HG03378 (cell line): ENCODE measurements at regions not wholly inside any gene's neighbourhood (a gene's known extent, or its start where the extent isn't known, plus 50 kb on each side); places are given as distances from the start of the nearest gene placed in this dataset.

Source experiments
- ATAC-seq: cut with Tn5 transposase; IDR thresholded peaks from one replicate; pipeline ENCODE4 v1.9.1; 2021; ENCODE audit warnings: mild to moderate bottlenecking, moderate library complexity; ENCODE audit not compliant: unreplicated experiment

GRCh38 chr11:129590030-129590752, 214.5 kb downstream of the BARX2 start:
- ATAC-seq: no peak

- ATAC-seq: no peak
Observed at GRCh38 chr11:129590753-129591475, 215.3 kb downstream of the BARX2 start.

- no peak for ATAC-seq
Observed at GRCh38 chr11:129591527-129591926, 215.9 kb downstream of the BARX2 start.

GRCh38 chr11:129592191-129592590, 216.5 kb downstream of the BARX2 start:
- no peak for ATAC-seq

- ATAC-seq: no peak
Observed at GRCh38 chr11:129593098-129593497, 217.4 kb downstream of the BARX2 start.

GRCh38 chr11:129595038-129595962, 219.7 kb downstream of the BARX2 start:
- ATAC-seq: no peak

- ATAC-seq: no peak
Observed at GRCh38 chr11:129596351-129596750, 219.3 kb upstream of the TMEM45B start.

GRCh38 chr11:129598378-129598777, 217.3 kb upstream of the TMEM45B start:
- no peak for ATAC-seq

- ATAC-seq: no peak
Observed at GRCh38 chr11:129605815-129606214, 209.8 kb upstream of the TMEM45B start.

- no peak for ATAC-seq
Observed at GRCh38 chr11:129608711-129609110, 206.9 kb upstream of the TMEM45B start.

- ATAC-seq: no peak
Observed at GRCh38 chr11:129610125-129610524, 205.5 kb upstream of the TMEM45B start.

GRCh38 chr11:129610545-129610944, 205.1 kb upstream of the TMEM45B start:
- no peak for ATAC-seq

GRCh38 chr11:129611661-129612446, 203.8 kb upstream of the TMEM45B start:
- no peak for ATAC-seq

- no peak for ATAC-seq
Observed at GRCh38 chr11:129612447-129612961, 203.1 kb upstream of the TMEM45B start.

- ATAC-seq: no peak
Observed at GRCh38 chr11:129613071-129613470, 202.6 kb upstream of the TMEM45B start.

GRCh38 chr11:129614256-129614944, 201.2 kb upstream of the TMEM45B start:
- ATAC-seq: no peak

GRCh38 chr11:129618046-129618569, 197.5 kb upstream of the TMEM45B start:
- ATAC-seq: no peak

- no peak for ATAC-seq
Observed at GRCh38 chr11:129620237-129621104, 195.2 kb upstream of the TMEM45B start.

GRCh38 chr11:129625930-129626329, 189.7 kb upstream of the TMEM45B start:
- ATAC-seq: no peak
